ENCODE measurements at regions not wholly inside any gene's neighbourhood (a gene's known extent, or its start where the extent isn't known, plus 50 kb on each side); places are given as distances from the start of the nearest gene placed in this dataset.
"Not testable (repeated sequence)": the region's sequence is repeated elsewhere in the genome, so short reads cannot be mapped to it uniquely, and the experiment has no call there.

- DNase-seq (ENCODE audit: low read depth): peak; percentile 23
- no peak overlapping the region for H3K4me3 ChIP-seq (ENCODE audit: low read length)
- no peak for TF ChIP-seq CTCF (conservative IDR thresholded peaks at IDR 0.05; ENCODE audit: low read length)
Measured at GRCh38 chr3:34056951-34057390, 258.5 kb downstream of the PDCD6IP start.

- DNase-seq (ENCODE audit: low read depth); H3K4me3 ChIP-seq (ENCODE audit: low read length): not testable (repeated sequence)
Measured at GRCh38 chr3:34060995-34061394, 262.6 kb downstream of the PDCD6IP start.

- no peak for TF ChIP-seq CTCF (conservative IDR thresholded peaks at IDR 0.05; ENCODE audit: low read length)
- DNase-seq (ENCODE audit: low read depth): no peak
Measured at GRCh38 chr3:34065901-34066300, 267.5 kb downstream of the PDCD6IP start.

GRCh38 chr3:34066328-34066727 is 267.9 kb downstream of the PDCD6IP start:
- DNase-seq (ENCODE audit: low read depth): no peak
- no peak overlapping the region for H3K4me3 ChIP-seq (ENCODE audit: low read length)
- no peak for TF ChIP-seq CTCF (conservative IDR thresholded peaks at IDR 0.05; ENCODE audit: low read length)

More at GRCh38 chr3:34065901-34066300, 267.5 kb downstream of the PDCD6IP start:
- no peak overlapping the region for H3K4me3 ChIP-seq (ENCODE audit: low read length)

GRCh38 chr3:34066999-34067398 is 268.6 kb downstream of the PDCD6IP start:
- no peak for DNase-seq (ENCODE audit: low read depth)
- no peak for TF ChIP-seq CTCF (conservative IDR thresholded peaks at IDR 0.05; ENCODE audit: low read length)
- H3K4me3 ChIP-seq (ENCODE audit: low read length): no peak overlapping the region

GRCh38 chr3:34067536-34068051 is 269.2 kb downstream of the PDCD6IP start:
- TF ChIP-seq CTCF (conservative IDR thresholded peaks at IDR 0.05; ENCODE audit: low read length): no peak
- DNase-seq (ENCODE audit: low read depth): no peak
- H3K4me3 ChIP-seq (ENCODE audit: low read length): no peak overlapping the region

- no peak for TF ChIP-seq CTCF (conservative IDR thresholded peaks at IDR 0.05; ENCODE audit: low read length)
- no peak overlapping the region for H3K4me3 ChIP-seq (ENCODE audit: low read length)
- no peak for DNase-seq (ENCODE audit: low read depth)
Measured at GRCh38 chr3:34068505-34068904, 270.1 kb downstream of the PDCD6IP start.

All from AG10803 (cell line).